GM19397 (cell line): ENCODE measurements at regions not wholly inside any gene's neighbourhood (a gene's known extent, or its start where the extent isn't known, plus 50 kb on each side); places are given as distances from the start of the nearest gene placed in this dataset.

ENCODE experiments used
- ATAC-seq: cut with Tn5 transposase; IDR thresholded peaks from one replicate; pipeline ENCODE4 v1.9.1; 2021; ENCODE audit warnings: mild to moderate bottlenecking, moderate library complexity; ENCODE audit not compliant: unreplicated experiment

- no peak for ATAC-seq
Measured at GRCh38 chr7:40978047-40978446, 724.8 kb downstream of the INHBA start.

DNA sequence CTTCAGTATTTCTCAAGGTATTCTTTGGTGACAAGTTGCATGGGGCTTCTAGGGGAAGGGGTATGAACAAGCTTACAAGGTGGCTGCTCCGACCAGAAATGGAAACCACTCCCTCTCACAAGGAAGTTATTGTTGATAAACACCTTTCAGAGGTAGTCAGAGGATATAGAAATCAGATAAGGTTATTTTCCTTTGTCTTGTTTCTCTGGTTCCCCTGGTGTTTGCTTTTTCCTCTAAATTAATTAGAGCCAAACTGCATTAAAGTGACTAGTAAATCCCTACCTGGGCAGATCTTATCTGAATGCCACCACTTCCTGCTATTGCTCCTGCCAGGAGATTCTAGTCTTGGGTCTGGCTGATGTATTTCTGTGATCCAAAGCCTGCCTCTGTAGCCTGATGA is 725.4 kb downstream of the INHBA start:
- ATAC-seq = no peak

DNA sequence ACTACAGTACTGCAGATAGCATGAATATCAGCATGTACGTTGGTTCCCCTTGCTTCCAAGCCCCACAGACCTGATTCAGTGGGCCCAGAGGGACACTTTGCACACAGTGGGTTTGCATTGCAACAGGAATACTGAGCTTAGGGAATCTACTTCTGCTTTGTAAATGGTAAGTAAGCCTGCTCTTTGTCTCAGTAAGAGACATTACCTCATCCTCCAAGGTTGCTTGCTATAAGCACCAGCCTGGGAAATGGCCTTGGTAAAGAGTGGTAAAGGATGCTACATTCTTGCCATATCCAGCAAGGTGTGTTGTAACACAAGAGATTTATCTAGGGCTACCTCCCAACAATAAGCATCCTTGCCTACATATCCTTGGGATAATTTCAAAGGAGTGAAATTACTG is 730.5 kb downstream of the INHBA start:
- no peak for ATAC-seq

DNA sequence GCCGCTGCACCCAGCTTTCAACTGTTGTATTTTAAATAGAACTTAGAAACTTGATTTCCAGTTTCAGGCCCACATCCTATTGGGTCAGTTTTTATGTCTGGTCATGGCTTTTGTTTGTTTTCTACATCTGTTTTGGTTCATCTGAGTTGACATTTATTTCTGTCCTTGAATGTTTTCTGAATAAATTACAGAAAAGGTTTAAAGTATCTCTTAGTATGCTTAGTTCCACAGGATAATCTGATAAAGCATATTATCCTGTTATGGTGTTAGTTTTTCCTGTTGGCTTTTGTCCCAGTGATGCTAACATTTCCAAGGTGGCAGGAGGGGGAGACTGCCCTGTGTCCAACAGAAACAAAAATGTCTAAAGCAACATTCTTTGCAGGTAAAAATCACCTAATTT is 733.2 kb downstream of the INHBA start:
- ATAC-seq = no peak

- ATAC-seq = no peak
Measured at GRCh38 chr7:40966693-40967092, 736.2 kb downstream of the INHBA start.

- ATAC-seq = peak; percentile 67
Measured at GRCh38 chr7:40965774-40966173, 737.1 kb downstream of the INHBA start.

GRCh38 chr7:40965016-40965415 is 737.9 kb downstream of the INHBA start:
- no peak for ATAC-seq

GRCh38 chr7:40964610-40965009 is 738.3 kb downstream of the INHBA start:
- ATAC-seq = no peak

DNA sequence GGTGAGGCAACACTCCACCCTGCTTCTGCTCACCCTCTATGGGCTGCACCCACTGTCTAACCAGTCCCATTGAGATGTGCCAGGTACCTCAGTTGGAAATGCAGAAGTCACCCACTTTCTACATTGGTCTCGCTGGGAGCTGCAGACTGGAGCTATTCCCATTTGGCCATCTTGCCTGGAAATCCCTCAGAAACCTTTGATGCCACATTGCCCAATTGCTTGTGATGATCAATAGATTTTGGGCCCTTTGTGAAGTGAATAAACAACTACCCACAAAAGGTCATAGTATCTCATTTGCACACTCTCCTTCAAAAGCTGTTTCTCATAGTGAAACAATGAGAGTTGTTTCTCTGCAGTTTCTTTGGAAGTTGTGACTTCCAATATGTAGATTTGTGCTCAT is 742.9 kb downstream of the INHBA start:
- ATAC-seq = no peak

DNA sequence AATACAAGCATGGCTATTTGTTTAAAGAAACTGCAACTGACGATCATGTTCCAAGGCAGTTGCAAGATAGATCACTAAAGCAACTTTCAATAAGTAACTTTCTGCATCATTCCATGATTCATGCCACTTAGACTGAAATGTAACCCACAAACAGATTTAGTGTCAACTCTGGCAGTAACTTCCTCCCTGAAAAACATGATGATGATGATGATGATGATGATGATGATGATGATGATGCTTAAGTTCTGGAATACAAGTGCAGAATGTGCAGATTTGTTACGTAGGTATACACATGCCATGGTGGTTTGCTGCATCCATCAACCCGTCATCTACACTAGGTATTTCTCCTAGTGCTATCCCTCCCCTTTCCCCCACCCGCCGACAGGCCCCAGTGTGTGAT is 754.7 kb downstream of the INHBA start:
- no peak for ATAC-seq

DNA sequence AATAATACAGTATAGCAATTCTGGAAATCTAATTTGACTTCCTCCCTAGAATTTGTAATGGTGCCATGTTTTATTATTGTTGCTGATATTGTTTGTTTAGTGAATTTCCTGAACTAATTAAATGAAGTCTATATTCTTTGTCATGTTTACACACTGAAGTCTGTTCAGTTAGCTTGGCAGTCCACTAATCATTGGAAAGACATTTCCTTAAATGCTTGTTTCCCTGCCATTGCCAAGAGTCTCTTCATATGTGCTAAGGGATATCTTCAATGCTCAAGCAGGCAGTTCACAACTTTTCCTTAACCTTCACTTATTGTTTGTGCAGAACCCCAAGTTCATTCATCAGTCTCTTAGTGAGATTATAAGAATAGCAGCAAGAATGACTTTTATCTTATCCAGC is 755.3 kb downstream of the INHBA start:
- ATAC-seq = no peak

DNA sequence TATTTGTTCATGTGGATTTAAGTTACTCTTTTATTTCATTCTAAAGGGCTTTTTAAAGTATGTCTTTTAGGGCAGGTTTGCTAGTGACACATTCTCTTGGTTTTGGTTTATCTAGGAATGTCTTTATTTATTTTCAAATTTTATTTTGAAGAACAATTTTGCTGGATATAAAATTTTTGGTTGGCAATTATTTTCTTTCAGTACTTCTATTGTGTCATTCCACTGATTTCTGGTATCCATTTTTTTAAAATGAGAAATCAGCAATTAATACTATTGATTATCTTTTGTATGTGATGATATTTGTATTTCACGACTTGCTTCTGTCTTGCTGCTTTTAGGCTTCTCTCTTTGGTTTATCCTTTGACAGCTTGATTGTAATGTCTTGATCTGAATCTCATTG is 756.3 kb downstream of the INHBA start:
- ATAC-seq = no peak

- no peak for ATAC-seq
Measured at GRCh38 chr7:40945788-40946187, 757.1 kb downstream of the INHBA start.

DNA sequence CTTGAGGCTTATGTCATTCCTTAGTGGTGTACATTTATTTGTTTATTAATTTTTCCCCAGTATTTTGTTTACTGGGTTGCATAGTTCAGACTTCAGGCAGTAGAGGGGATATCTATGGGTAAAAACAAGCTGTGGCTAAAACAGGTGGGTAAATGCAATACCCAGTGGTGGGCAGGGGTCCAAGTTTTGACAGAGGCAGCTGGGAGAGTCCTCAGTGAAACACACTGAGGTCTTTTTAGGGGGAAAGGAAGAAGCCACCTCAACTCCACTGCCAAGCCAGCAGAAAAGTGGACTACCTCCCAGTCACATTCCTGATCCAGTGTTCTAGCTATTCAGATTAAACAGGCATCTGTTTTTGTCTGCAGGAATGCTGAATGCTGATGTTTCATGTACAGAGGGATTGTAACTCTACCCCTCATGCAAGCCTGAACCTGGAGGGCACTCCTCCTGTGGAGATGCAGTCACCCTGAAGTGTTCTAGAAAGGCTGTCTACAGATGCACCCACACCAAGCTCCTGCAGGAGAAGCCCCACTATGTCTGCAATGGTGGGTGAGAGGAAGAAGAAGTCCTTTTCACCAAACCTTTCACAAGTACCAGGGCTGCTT is 757.8 kb downstream of the INHBA start:
- ATAC-seq = no peak

DNA sequence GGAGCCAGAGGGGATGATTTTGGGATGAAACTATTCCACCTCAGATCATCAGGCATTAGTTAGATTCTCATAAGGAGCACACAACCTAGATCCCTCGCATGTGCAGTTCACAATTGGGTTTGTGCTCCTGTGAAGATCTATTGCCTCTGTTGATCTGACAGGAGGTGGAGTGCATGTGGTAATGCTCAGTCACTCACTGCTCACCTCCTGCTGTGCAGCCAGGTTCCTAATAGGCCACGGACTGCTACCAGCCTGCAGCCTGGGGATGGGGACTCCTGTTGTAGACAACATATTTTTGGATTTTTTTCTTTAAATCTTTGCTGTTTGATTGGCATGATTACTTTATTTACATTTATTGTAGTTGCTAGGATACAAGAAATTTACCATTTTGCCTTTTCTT is 765.0 kb downstream of the INHBA start:
- no peak for ATAC-seq

DNA sequence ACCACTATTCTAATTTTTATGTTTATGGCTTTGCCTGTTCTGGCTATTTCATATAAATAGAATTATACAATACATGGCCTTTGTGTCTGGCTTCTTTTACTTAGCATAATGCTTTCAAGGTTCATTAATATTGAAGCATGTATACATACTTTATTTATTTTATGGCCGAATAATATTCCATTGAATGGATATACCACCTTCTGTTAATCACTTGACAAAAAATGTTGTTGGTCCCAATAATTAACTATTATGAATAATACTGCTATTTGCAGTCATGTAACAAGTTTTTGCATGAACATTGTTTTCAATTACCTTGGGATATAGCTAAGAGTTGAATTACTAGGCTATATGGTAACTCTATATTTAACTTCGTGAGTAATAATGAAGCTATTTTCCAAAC is 767.5 kb downstream of the INHBA start:
- ATAC-seq = no peak

GRCh38 chr7:40923626-40924025 is 779.3 kb downstream of the INHBA start:
- ATAC-seq = no peak

DNA sequence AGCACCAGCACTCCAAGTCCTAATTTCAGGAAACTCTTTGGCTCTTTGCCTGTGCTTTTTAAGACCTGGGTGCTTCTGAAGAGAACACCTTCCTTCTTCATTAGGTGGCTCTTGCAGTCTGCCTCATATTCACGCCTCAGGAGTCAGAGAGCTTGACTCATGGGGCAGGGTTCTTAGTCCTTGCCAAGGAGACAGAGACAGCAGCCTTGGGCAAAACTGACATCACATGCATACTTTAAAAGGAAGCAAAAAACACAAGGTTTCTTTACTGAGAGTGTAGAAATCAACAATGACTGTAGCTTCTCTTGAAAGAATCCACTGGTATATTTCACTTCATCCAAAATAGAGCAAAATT is 780.6 kb downstream of the INHBA start:
- ATAC-seq = no peak

- ATAC-seq = no peak
Measured at GRCh38 chr7:40921589-40922315, 781.1 kb downstream of the INHBA start.

- no peak for ATAC-seq
Measured at GRCh38 chr7:40918701-40919271, 784.0 kb downstream of the SUGCT start.

GRCh38 chr7:40916813-40917212 is 782.0 kb downstream of the SUGCT start:
- no peak for ATAC-seq

- no peak for ATAC-seq
Measured at GRCh38 chr7:40915071-40915470, 780.3 kb downstream of the SUGCT start.
